ENCODE measurements at regions not wholly inside any gene's neighbourhood (a gene's known extent, or its start where the extent isn't known, plus 50 kb on each side); places are given as distances from the start of the nearest gene placed in this dataset.
A peak's percentile ranks its signal among the peaks of the same experiment; 100 is the strongest.

DNA sequence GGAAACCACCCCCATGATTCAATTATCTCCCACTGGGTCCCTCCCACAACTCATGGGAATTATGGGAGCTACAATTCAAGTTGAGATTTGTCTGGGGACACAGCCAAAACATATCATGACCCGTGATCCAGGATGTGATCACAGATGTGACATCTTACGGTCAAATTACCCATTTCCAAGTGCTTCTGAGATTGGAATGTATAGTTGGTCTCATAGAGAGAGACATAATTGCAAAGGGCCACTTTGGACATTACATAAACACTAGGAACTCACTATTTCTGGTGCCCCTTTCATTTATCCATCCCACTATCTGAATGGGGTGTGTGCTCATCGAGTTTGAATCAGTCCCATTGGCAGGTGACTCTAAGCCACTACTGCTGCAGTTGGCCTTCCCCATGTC lies 204.5 kb downstream of the PHLDA1 start:
- no peaks in the 10 kb centered on the region for H3K27me3 ChIP-seq (ENCODE audit: control insufficient read depth in 5 of 5, insufficient read depth in 4 of 5, low read length in 5 of 5)
- H3K9ac ChIP-seq (ENCODE audit: low read length in 5 of 5): no peak overlapping the region
- peaks cover 0 to 4% (median 0%) of the 10 kb centered on the region in 5 donors for H3K9me3 ChIP-seq (ENCODE audit: control insufficient read depth in 5 of 5, low read length in 5 of 5)
- peaks cover 0 to 9% (median 0%) of the 10 kb centered on the region in 5 donors for H3K4me1 ChIP-seq (ENCODE audit: control insufficient read depth in 5 of 5, insufficient read depth in 5 of 5, low read length in 5 of 5)
- H3K4me3 ChIP-seq (ENCODE audit: low read depth in 1 of 5, low read length in 5 of 5): no peak overlapping the region
- no peak overlapping the region for H3K27ac ChIP-seq (ENCODE audit: low read depth, low read length)
- H3K36me3 ChIP-seq (ENCODE audit: control insufficient read depth in 5 of 5, insufficient read depth in 5 of 5, low read length in 5 of 5): no peaks in the 10 kb centered on the region

DNA sequence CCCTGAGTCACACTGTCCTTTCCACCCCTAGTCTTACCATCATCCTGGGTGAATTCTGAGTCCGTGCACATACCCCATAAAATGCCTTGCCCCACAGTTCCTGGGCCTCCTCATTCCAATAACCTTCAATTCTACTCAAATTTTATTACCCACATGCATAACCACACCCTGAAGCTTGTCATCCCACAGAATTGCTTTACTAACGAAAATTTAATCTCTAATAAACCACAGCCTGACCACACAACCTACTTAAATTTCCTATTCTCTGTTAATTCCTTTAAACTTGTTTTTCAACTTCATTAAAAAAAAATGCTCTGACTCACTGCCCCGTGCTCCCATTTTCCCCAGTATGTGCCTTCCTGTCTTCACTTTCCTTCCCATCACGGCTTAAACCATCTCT lies 205.9 kb downstream of the PHLDA1 start:
- H3K36me3 ChIP-seq (ENCODE audit: control insufficient read depth in 5 of 5, insufficient read depth in 5 of 5, low read length in 5 of 5): no peaks in the 10 kb centered on the region
- H3K9ac ChIP-seq (ENCODE audit: low read length in 5 of 5): no peak overlapping the region
- peaks cover 0 to 6% (median 0%) of the 10 kb centered on the region in 5 donors for H3K4me1 ChIP-seq (ENCODE audit: control insufficient read depth in 5 of 5, insufficient read depth in 5 of 5, low read length in 5 of 5)
- peaks cover 0 to 4% (median 0%) of the 10 kb centered on the region in 5 donors for H3K9me3 ChIP-seq (ENCODE audit: control insufficient read depth in 5 of 5, low read length in 5 of 5)
- H3K27me3 ChIP-seq (ENCODE audit: control insufficient read depth in 5 of 5, insufficient read depth in 4 of 5, low read length in 5 of 5): no peaks in the 10 kb centered on the region
- no peak overlapping the region for H3K4me3 ChIP-seq (ENCODE audit: low read depth in 1 of 5, low read length in 5 of 5)
- no peak overlapping the region for H3K27ac ChIP-seq (ENCODE audit: low read depth, low read length)

DNA sequence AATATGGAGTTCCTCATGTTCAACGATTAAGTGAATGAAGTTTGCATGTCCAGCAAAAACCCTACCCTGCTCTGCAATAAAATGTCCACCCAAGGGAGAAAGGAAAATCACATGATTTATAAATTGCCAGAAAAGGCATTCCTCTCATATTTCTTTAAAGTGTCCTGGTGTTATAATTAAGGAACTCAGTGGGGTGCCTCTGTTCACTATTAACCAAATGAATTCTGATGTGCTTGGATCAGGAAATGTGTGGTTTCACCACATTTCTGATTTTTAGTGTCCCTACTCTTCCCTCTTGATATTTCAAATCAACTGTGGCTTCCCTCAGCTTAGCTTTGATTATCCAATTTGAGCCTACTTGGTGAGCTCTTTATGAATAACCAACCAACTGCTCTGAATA lies 208.1 kb downstream of the PHLDA1 start:
- Histone ChIP-seq H3K9me3 (ENCODE audit: control insufficient read depth in 5 of 5, low read length in 5 of 5) (no peaks in the 10 kb centered on the region), H3K36me3 (ENCODE audit: control insufficient read depth in 5 of 5, insufficient read depth in 5 of 5, low read length in 5 of 5) (no peaks in the 10 kb centered on the region), H3K4me3 (ENCODE audit: low read depth in 1 of 5, low read length in 5 of 5) (no peak overlapping the region), H3K27me3 (ENCODE audit: control insufficient read depth in 5 of 5, insufficient read depth in 4 of 5, low read length in 5 of 5) (no peaks in the 10 kb centered on the region), H3K27ac (ENCODE audit: low read depth, low read length) (no peak overlapping the region), H3K9ac (ENCODE audit: low read length in 5 of 5) (no peak overlapping the region), H3K4me1 (ENCODE audit: control insufficient read depth in 5 of 5, insufficient read depth in 5 of 5, low read length in 5 of 5) (peaks cover 0 to 12% (median 3%) of the 10 kb centered on the region in 5 donors)

DNA sequence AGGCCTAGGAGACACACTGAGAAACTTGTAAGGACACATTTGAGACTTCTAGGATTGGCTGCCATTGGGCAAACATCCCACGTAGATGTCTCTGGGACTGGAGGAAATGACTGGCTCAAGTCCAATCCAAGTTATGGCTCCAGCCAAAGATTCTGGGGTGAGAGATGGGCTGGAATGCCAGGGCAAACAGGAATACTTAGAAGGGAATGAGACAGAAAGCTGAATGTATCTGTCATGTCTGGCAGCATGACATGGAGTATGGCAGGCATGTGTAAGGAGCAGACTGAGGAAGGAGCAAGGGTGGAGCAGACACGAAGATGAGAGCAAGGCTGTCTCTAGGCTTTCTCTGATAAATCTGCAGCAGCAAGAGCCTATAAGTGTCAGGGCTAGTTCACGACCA lies 209.2 kb downstream of the PHLDA1 start:
- Histone ChIP-seq H3K4me3 (ENCODE audit: low read depth in 1 of 5, low read length in 5 of 5) (no peak overlapping the region), H3K4me1 (ENCODE audit: control insufficient read depth in 5 of 5, insufficient read depth in 5 of 5, low read length in 5 of 5) (peaks cover 0 to 12% (median 3%) of the 10 kb centered on the region in 5 donors), H3K9ac (ENCODE audit: low read length in 5 of 5) (no peak overlapping the region), H3K36me3 (ENCODE audit: control insufficient read depth in 5 of 5, insufficient read depth in 5 of 5, low read length in 5 of 5) (no peaks in the 10 kb centered on the region), H3K27ac (ENCODE audit: low read depth, low read length) (no peak overlapping the region), H3K9me3 (ENCODE audit: control insufficient read depth in 5 of 5, low read length in 5 of 5) (no peaks in the 10 kb centered on the region), H3K27me3 (ENCODE audit: control insufficient read depth in 5 of 5, insufficient read depth in 4 of 5, low read length in 5 of 5) (no peaks in the 10 kb centered on the region)

DNA sequence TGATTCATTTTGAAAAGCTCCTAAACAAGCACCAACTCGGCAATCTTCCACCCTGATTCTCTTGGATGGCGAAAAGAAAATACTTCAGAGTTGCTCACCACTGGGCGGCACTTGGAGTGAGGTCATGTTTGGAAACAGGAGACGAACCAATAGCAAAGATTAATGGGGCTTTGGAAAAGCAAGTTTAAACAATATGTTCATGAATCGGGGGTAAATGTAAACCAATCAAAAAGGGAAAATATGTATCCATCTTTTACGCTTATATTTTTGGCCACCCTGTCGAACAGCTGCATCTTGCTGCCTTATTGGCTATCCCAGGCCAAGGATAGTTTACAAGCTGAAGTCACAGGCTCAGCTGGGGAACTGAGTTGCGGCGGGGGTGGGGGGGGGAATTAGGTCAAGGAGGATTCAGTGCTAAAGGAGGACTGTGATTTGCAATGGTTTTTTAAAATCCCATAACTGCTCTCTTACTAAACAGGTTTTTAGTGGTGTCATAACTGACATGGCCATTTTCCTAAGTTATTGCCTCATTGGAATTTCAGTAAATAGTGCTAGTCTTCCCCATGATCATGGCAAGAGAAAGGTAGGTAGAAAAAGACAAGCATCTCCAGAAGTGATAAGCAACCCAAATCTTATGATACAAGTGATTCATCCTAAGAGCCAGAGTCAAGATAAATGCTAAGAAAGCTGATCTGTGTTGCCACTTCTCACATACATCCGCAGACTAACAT lies 210.6 kb downstream of the PHLDA1 start:
- Histone ChIP-seq H3K4me1 (ENCODE audit: control insufficient read depth in 5 of 5, insufficient read depth in 5 of 5, low read length in 5 of 5) (peaks cover 0 to 12% (median 3%) of the 10 kb centered on the region in 5 donors), H3K4me3 (ENCODE audit: low read depth in 1 of 5, low read length in 5 of 5) (peak overlapping the region in 3 of 5 donors; percentile 29 to 42 (median 36)), H3K27ac (ENCODE audit: low read depth, low read length) (peak overlapping the region; percentile 81)

DNA sequence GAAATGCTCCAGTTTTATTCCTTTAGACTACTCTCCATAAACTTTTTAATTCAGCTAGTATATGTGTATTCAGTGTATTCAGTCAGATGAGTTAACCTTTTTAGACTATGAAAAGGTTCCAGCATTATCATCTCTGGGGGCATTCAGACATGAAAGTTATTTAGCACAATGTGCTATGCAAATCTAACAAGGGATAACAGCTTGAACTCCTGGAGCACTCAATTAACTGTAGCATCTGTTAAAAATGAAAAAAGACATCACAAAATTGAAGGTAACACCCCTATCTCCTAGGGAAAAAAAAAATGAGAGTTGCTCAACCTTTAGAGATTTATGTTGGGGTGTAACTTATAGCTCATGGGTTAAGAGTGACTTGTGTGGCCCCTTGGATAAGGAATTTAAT lies 211.5 kb downstream of the PHLDA1 start:
- peak overlapping the region; percentile 81 for H3K27ac ChIP-seq (ENCODE audit: low read depth, low read length)
- no peaks in the 10 kb centered on the region for H3K36me3 ChIP-seq (ENCODE audit: control insufficient read depth in 5 of 5, insufficient read depth in 5 of 5, low read length in 5 of 5)
- H3K4me1 ChIP-seq (ENCODE audit: control insufficient read depth in 5 of 5, insufficient read depth in 5 of 5, low read length in 5 of 5): peaks cover 0 to 21% (median 9%) of the 10 kb centered on the region in 5 donors
- no peak overlapping the region for H3K4me3 ChIP-seq (ENCODE audit: low read depth in 1 of 5, low read length in 5 of 5)
- no peaks in the 10 kb centered on the region for H3K27me3 ChIP-seq (ENCODE audit: control insufficient read depth in 5 of 5, insufficient read depth in 4 of 5, low read length in 5 of 5)
- peak overlapping the region in 1 of 5 donors; percentile 62 for H3K9ac ChIP-seq (ENCODE audit: low read length in 5 of 5)
- H3K9me3 ChIP-seq (ENCODE audit: control insufficient read depth in 5 of 5, low read length in 5 of 5): no peaks in the 10 kb centered on the region

More for the DNA sequence above, 210.6 kb downstream of the PHLDA1 start:
- Histone ChIP-seq H3K27me3 (ENCODE audit: control insufficient read depth in 5 of 5, insufficient read depth in 4 of 5, low read length in 5 of 5) (no peaks in the 10 kb centered on the region), H3K9me3 (ENCODE audit: control insufficient read depth in 5 of 5, low read length in 5 of 5) (no peaks in the 10 kb centered on the region), H3K36me3 (ENCODE audit: control insufficient read depth in 5 of 5, insufficient read depth in 5 of 5, low read length in 5 of 5) (no peaks in the 10 kb centered on the region), H3K9ac (ENCODE audit: low read length in 5 of 5) (peak overlapping the region in 2 of 5 donors; percentile 20 to 62)

DNA sequence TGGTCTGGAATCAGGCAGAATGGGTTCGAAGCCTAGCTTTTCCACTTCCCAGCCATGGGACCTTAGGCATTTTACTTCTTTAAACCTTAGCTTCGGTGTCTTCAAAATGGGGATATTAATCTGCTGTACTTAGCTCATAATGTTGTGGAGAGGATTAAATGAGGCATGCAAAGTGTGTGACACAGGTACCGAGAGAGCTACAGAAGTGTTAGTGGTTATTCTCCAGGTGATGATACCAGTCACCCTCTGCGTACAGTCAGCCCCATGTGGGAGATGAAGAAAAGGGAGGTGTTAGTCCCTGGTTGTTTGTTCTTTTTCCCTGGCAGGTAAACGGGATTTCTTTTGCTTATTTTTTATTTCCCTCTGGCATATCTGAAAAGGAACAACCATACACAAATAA lies 212.1 kb downstream of the PHLDA1 start:
- Histone ChIP-seq H3K27ac (ENCODE audit: low read depth, low read length) (no peak overlapping the region), H3K27me3 (ENCODE audit: control insufficient read depth in 5 of 5, insufficient read depth in 4 of 5, low read length in 5 of 5) (no peaks in the 10 kb centered on the region)

DNA sequence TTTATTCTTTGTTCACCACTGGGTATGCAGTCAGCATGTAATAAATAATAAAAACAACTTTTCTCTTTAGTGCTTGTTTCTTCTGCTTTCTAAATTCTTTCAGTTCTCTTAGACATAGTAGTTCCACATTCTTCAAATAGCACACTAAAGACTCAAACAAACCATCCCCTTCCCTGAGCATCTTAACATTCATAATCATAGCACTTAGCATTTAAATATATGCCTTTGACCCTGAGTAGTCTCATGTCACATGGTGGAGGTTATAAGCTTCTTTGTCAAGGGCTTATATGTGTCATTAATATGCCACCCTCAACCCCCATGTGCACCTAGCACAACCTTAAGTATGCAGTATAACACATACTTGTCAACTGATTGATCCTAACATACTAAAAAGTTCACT lies 212.7 kb downstream of the PHLDA1 start:
- peaks cover 0 to 24% (median 13%) of the 10 kb centered on the region in 5 donors for H3K4me1 ChIP-seq (ENCODE audit: control insufficient read depth in 5 of 5, insufficient read depth in 5 of 5, low read length in 5 of 5)
- no peak overlapping the region for H3K27ac ChIP-seq (ENCODE audit: low read depth, low read length)
- H3K9me3 ChIP-seq (ENCODE audit: control insufficient read depth in 5 of 5, low read length in 5 of 5): no peaks in the 10 kb centered on the region
- no peak overlapping the region for H3K9ac ChIP-seq (ENCODE audit: low read length in 5 of 5)
- H3K4me3 ChIP-seq (ENCODE audit: low read depth in 1 of 5, low read length in 5 of 5): no peak overlapping the region
- no peaks in the 10 kb centered on the region for H3K36me3 ChIP-seq (ENCODE audit: control insufficient read depth in 5 of 5, insufficient read depth in 5 of 5, low read length in 5 of 5)
- H3K27me3 ChIP-seq (ENCODE audit: control insufficient read depth in 5 of 5, insufficient read depth in 4 of 5, low read length in 5 of 5): no peaks in the 10 kb centered on the region

More for the DNA sequence above, 212.1 kb downstream of the PHLDA1 start:
- no peak overlapping the region for H3K9ac ChIP-seq (ENCODE audit: low read length in 5 of 5)
- no peak overlapping the region for H3K4me3 ChIP-seq (ENCODE audit: low read depth in 1 of 5, low read length in 5 of 5)
- H3K9me3 ChIP-seq (ENCODE audit: control insufficient read depth in 5 of 5, low read length in 5 of 5): no peaks in the 10 kb centered on the region
- H3K36me3 ChIP-seq (ENCODE audit: control insufficient read depth in 5 of 5, insufficient read depth in 5 of 5, low read length in 5 of 5): no peaks in the 10 kb centered on the region
- peaks cover 0 to 24% (median 13%) of the 10 kb centered on the region in 5 donors for H3K4me1 ChIP-seq (ENCODE audit: control insufficient read depth in 5 of 5, insufficient read depth in 5 of 5, low read length in 5 of 5)

DNA sequence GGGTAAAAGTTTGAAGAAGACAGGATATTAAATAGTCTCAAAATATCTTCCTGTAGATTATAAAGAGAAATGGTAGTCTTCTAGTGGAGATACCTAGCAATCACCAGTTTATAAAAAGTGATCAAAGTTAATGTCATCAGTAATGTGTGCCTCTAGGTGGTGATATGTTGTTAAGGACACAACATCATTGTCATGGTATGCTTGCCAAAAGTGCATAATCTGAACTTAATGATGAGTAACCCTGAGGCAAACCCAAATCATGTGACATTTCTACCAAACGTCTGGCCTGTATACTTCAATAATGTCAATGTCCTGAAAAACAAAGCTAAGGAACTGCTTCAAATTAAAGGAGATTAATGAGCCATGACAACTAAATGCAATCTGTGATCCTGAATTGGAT lies 214.7 kb downstream of the PHLDA1 start:
- no peak overlapping the region for H3K27ac ChIP-seq (ENCODE audit: low read depth, low read length)
- H3K4me3 ChIP-seq (ENCODE audit: low read depth in 1 of 5, low read length in 5 of 5): no peak overlapping the region
- no peak overlapping the region for H3K9ac ChIP-seq (ENCODE audit: low read length in 5 of 5)
- no peaks in the 10 kb centered on the region for H3K27me3 ChIP-seq (ENCODE audit: control insufficient read depth in 5 of 5, insufficient read depth in 4 of 5, low read length in 5 of 5)
- no peaks in the 10 kb centered on the region for H3K36me3 ChIP-seq (ENCODE audit: control insufficient read depth in 5 of 5, insufficient read depth in 5 of 5, low read length in 5 of 5)
- H3K9me3 ChIP-seq (ENCODE audit: control insufficient read depth in 5 of 5, low read length in 5 of 5): no peaks in the 10 kb centered on the region
- peaks cover 0 to 18% (median 16%) of the 10 kb centered on the region in 5 donors for H3K4me1 ChIP-seq (ENCODE audit: control insufficient read depth in 5 of 5, insufficient read depth in 5 of 5, low read length in 5 of 5)

DNA sequence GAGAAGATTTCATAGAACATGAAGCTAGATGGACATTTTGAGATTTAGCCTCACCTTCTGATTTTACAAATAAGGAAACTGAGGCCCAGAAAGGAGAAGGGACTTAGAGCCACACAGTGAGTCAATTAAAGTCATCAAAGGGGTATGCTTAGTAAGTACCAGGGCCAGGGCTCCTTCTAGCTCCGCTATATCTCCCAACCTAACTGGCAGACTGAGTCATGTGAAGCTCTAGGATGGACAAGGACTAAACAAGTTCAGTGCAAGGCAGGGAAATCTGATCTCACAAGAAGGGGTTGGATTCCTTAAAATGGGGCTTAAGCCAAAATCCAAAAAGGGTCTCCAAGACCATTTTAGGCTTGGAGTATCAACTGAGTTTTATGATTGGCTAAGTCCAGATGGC lies 215.8 kb downstream of the PHLDA1 start:
- Histone ChIP-seq H3K27ac (ENCODE audit: low read depth, low read length) (no peak overlapping the region), H3K36me3 (ENCODE audit: control insufficient read depth in 5 of 5, insufficient read depth in 5 of 5, low read length in 5 of 5) (no peaks in the 10 kb centered on the region), H3K4me3 (ENCODE audit: low read depth in 1 of 5, low read length in 5 of 5) (no peak overlapping the region), H3K9me3 (ENCODE audit: control insufficient read depth in 5 of 5, low read length in 5 of 5) (no peaks in the 10 kb centered on the region), H3K27me3 (ENCODE audit: control insufficient read depth in 5 of 5, insufficient read depth in 4 of 5, low read length in 5 of 5) (no peaks in the 10 kb centered on the region), H3K4me1 (ENCODE audit: control insufficient read depth in 5 of 5, insufficient read depth in 5 of 5, low read length in 5 of 5) (peaks cover 0 to 18% (median 14%) of the 10 kb centered on the region in 5 donors), H3K9ac (ENCODE audit: low read length in 5 of 5) (no peak overlapping the region)

Data from subcutaneous abdominal adipose tissue (tissue), 5 donors.